ENCODE measurements at regions not wholly inside any gene's neighbourhood (a gene's known extent, or its start where the extent isn't known, plus 50 kb on each side); places are given as distances from the start of the nearest gene placed in this dataset.

DNA sequence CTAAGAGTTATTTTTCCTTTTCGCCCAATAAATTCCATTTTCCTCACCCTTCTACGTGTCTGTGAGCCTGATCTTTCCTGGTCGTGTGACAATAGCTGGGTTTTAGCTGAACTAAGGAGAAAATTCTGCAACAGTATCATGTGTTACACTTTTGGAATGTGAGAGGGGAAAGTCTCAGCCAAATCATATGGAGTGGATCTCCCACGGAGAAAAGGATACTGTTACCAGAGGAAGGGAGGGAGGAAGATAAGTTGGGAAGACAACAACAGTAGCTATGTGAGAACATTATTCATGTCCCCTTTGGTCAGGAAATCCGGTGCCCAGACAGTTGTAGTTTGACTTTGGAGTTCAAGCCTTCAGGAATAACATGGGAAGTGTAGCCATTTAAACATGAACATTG is 584.0 kb upstream of the RAG2 start:
- no peak for TF ChIP-seq POLR2A (IDR thresholded peaks at IDR 0.05; ENCODE audit: low read depth, low read length)
- no peak for TF ChIP-seq TAF1 (IDR thresholded peaks at IDR 0.05; ENCODE audit: borderline replicate concordance, low read depth, low read length)
